Neuron (in vitro differentiated cells): ENCODE measurements at regions not wholly inside any gene's neighbourhood (a gene's known extent, or its start where the extent isn't known, plus 50 kb on each side); places are given as distances from the start of the nearest gene placed in this dataset.

Source experiments
- H2AFZ ChIP-seq: one replicate; pipeline ENCODE4 v1.6.1; 2013; ENCODE audit warnings: low read depth, mild to moderate bottlenecking, inconsistent platforms, low read length, moderate library complexity
- H3K27me3 ChIP-seq: one replicate; pipeline ENCODE4 v1.6.1; 2013; ENCODE audit warnings: low read length; ENCODE audit not compliant: insufficient read depth
- H3K36me3 ChIP-seq: one replicate; pipeline ENCODE4 v1.6.1; 2013; ENCODE audit warnings: low read length; ENCODE audit not compliant: insufficient read depth
- H3K4me1 ChIP-seq: one replicate; pipeline ENCODE4 v1.6.1; 2013; ENCODE audit warnings: low read length; ENCODE audit not compliant: insufficient read depth
- H3K4me3 ChIP-seq: 2 replicates; pipeline ENCODE4 v1.5.1; 2013; ENCODE audit warnings: mild to moderate bottlenecking, low read length, moderate library complexity
- H3K9me3 ChIP-seq: one replicate; pipeline ENCODE4 v1.6.1; 2013; ENCODE audit warnings: low read length

GRCh38 chr5:18057725-18058124 lies 423.5 kb downstream of the TAF11L14 start:
- Histone ChIP-seq H3K27me3 (no peaks in the 10 kb centered on the region), H3K36me3 (no peaks in the 10 kb centered on the region), H3K4me3 (no peak overlapping the region), H2AFZ (no peak overlapping the region), H3K9me3 (no peaks in the 10 kb centered on the region), H3K4me1 (no peaks in the 10 kb centered on the region)

GRCh38 chr5:18067615-18068014 lies 433.4 kb downstream of the TAF11L14 start:
- Histone ChIP-seq H2AFZ (no peak overlapping the region), H3K36me3 (no peaks in the 10 kb centered on the region), H3K4me1 (no peaks in the 10 kb centered on the region), H3K4me3 (no peak overlapping the region), H3K9me3 (no peaks in the 10 kb centered on the region), H3K27me3 (no peaks in the 10 kb centered on the region)

- no peaks in the 10 kb centered on the region for H3K9me3 ChIP-seq
- H3K4me3 ChIP-seq: no peak overlapping the region
- H3K36me3 ChIP-seq: no peaks in the 10 kb centered on the region
- H3K4me1 ChIP-seq: no peaks in the 10 kb centered on the region
- H2AFZ ChIP-seq: no peak overlapping the region
- H3K27me3 ChIP-seq: no peaks in the 10 kb centered on the region
Measured at GRCh38 chr5:18068826-18069225, 434.6 kb downstream of the TAF11L14 start.

GRCh38 chr5:18069790-18070189 lies 435.5 kb downstream of the TAF11L14 start:
- no peaks in the 10 kb centered on the region for H3K4me1 ChIP-seq
- H2AFZ ChIP-seq: no peak overlapping the region
- no peaks in the 10 kb centered on the region for H3K36me3 ChIP-seq
- H3K27me3 ChIP-seq: no peaks in the 10 kb centered on the region
- no peaks in the 10 kb centered on the region for H3K9me3 ChIP-seq
- no peak overlapping the region for H3K4me3 ChIP-seq

GRCh38 chr5:18072600-18072999 lies 438.3 kb downstream of the TAF11L14 start:
- no peak overlapping the region for H3K4me3 ChIP-seq
- no peaks in the 10 kb centered on the region for H3K27me3 ChIP-seq
- H3K9me3 ChIP-seq: no peaks in the 10 kb centered on the region
- H3K36me3 ChIP-seq: no peaks in the 10 kb centered on the region
- no peak overlapping the region for H2AFZ ChIP-seq
- H3K4me1 ChIP-seq: no peaks in the 10 kb centered on the region

GRCh38 chr5:18074961-18075360 lies 440.7 kb downstream of the TAF11L14 start:
- no peak overlapping the region for H3K4me3 ChIP-seq

GRCh38 chr5:18078157-18078556 lies 443.9 kb downstream of the TAF11L14 start:
- Histone ChIP-seq H3K27me3 (no peaks in the 10 kb centered on the region), H3K4me3 (no peak overlapping the region), H2AFZ (no peak overlapping the region), H3K36me3 (no peaks in the 10 kb centered on the region), H3K9me3 (no peaks in the 10 kb centered on the region), H3K4me1 (no peaks in the 10 kb centered on the region)

More at GRCh38 chr5:18074961-18075360, 440.7 kb downstream of the TAF11L14 start:
- no peaks in the 10 kb centered on the region for H3K4me1 ChIP-seq
- no peaks in the 10 kb centered on the region for H3K36me3 ChIP-seq
- no peaks in the 10 kb centered on the region for H3K27me3 ChIP-seq
- H2AFZ ChIP-seq: no peak overlapping the region
- no peaks in the 10 kb centered on the region for H3K9me3 ChIP-seq

- no peak overlapping the region for H3K4me3 ChIP-seq
- H3K27me3 ChIP-seq: no peaks in the 10 kb centered on the region
- no peaks in the 10 kb centered on the region for H3K36me3 ChIP-seq
- H3K4me1 ChIP-seq: no peaks in the 10 kb centered on the region
- H3K9me3 ChIP-seq: no peaks in the 10 kb centered on the region
- H2AFZ ChIP-seq: no peak overlapping the region
Measured at GRCh38 chr5:18079831-18080230, 445.6 kb downstream of the TAF11L14 start.

GRCh38 chr5:18088020-18088579 lies 453.8 kb downstream of the TAF11L14 start:
- Histone ChIP-seq H3K4me3 (no peak overlapping the region), H3K27me3 (no peaks in the 10 kb centered on the region), H2AFZ (no peak overlapping the region), H3K4me1 (no peaks in the 10 kb centered on the region), H3K9me3 (no peaks in the 10 kb centered on the region), H3K36me3 (no peaks in the 10 kb centered on the region)

- no peaks in the 10 kb centered on the region for H3K36me3 ChIP-seq
- H2AFZ ChIP-seq: no peak overlapping the region
- H3K9me3 ChIP-seq: no peaks in the 10 kb centered on the region
- H3K4me3 ChIP-seq: no peak overlapping the region
- no peaks in the 10 kb centered on the region for H3K27me3 ChIP-seq
- no peaks in the 10 kb centered on the region for H3K4me1 ChIP-seq
Measured at GRCh38 chr5:18090177-18090576, 455.9 kb downstream of the TAF11L14 start.

- Histone ChIP-seq H3K4me1 (no peaks in the 10 kb centered on the region), H3K9me3 (no peaks in the 10 kb centered on the region), H2AFZ (no peak overlapping the region), H3K4me3 (no peak overlapping the region), H3K36me3 (no peaks in the 10 kb centered on the region), H3K27me3 (no peaks in the 10 kb centered on the region)
Measured at GRCh38 chr5:18091142-18091541, 456.9 kb downstream of the TAF11L14 start.

- H3K27me3 ChIP-seq: no peaks in the 10 kb centered on the region
Measured at GRCh38 chr5:18091758-18092157, 457.5 kb downstream of the TAF11L14 start.

GRCh38 chr5:18095061-18095460 lies 460.8 kb downstream of the TAF11L14 start:
- no peak overlapping the region for H3K4me3 ChIP-seq
- H3K9me3 ChIP-seq: no peaks in the 10 kb centered on the region
- H3K27me3 ChIP-seq: no peaks in the 10 kb centered on the region
- no peaks in the 10 kb centered on the region for H3K36me3 ChIP-seq
- no peak overlapping the region for H2AFZ ChIP-seq
- H3K4me1 ChIP-seq: peaks cover 17% of the 10 kb centered on the region

More at GRCh38 chr5:18091758-18092157, 457.5 kb downstream of the TAF11L14 start:
- Histone ChIP-seq H3K4me1 (no peaks in the 10 kb centered on the region), H3K9me3 (no peaks in the 10 kb centered on the region), H2AFZ (no peak overlapping the region), H3K36me3 (no peaks in the 10 kb centered on the region), H3K4me3 (no peak overlapping the region)

- H3K4me3 ChIP-seq: no peak overlapping the region
- H3K9me3 ChIP-seq: no peaks in the 10 kb centered on the region
- H3K27me3 ChIP-seq: no peaks in the 10 kb centered on the region
- H3K4me1 ChIP-seq: peaks cover 18% of the 10 kb centered on the region
- H2AFZ ChIP-seq: no peak overlapping the region
- H3K36me3 ChIP-seq: no peaks in the 10 kb centered on the region
Measured at GRCh38 chr5:18097817-18098216, 463.6 kb downstream of the TAF11L14 start.
